Activated CD4-positive, alpha-beta T cell treated with anti-CD3 and anti-CD28 coated beads, Interleukin-2, Interleukin-4, amounts not matched to agents 100 ng/mL and 50 ng/mL, durations not matched to agents 16 hours and 8 hours (primary cell): ENCODE measurements at regions not wholly inside any gene's neighbourhood (a gene's known extent, or its start where the extent isn't known, plus 50 kb on each side); places are given as distances from the start of the nearest gene placed in this dataset.
"Not testable (repeated sequence)": the region's sequence is repeated elsewhere in the genome, so short reads cannot be mapped to it uniquely, and the experiment has no call there.

Experiments
- DNase-seq: peaks from one replicate; pipeline ENCODE4 v3.0.0-alpha.2; 2020; ENCODE audit warnings: low spot score

DNA sequence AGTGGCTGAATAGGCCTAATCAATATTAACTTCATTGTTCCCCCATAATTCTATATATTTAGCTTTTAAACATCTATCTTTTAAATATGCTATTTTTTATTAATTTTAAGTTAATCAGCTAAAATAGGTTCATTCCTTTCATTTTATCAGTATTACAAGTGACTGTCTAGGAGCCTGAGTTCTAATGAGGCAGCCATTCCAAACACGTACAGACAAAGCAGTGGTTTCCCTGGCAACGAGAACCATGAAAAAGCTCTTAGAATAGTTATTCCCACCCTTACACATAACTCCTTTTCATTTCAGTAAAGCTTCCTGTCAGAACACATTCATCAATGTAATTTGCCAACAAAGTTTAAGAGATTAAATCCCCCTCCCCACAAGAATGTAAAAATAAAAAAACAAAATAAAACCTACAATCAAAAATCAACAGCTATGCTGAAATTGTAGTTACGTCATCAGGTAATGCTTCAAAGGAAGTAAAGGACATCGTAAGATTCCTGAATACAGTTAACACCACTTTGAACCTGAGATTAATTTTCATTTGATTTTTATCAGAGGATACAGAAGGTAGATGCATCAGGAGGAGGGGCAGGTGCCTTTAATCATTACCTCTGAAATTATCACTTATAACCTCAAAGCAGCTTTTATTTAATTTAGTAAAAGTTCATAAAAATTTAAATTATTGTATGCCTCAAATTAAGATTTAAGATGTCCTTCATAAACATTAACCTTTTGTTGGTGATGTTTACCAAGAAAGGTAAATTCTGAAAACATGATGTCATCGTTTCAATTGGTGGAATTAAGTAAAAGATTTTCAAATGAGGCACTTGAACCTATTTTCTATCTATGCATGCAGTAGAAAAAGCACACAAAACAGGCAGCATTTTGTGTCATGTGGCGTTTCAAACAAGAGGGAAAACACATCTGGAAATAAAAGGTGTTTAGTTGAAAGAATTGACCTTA lies 967.2 kb upstream of the FOXG1 start:
- DNase-seq, result not testable (repeated sequence)

- not testable (repeated sequence) for DNase-seq
Observed at GRCh38 chr14:27817746-27818430, 948.7 kb upstream of the FOXG1 start.

- DNase-seq, result not testable (repeated sequence)
Observed at GRCh38 chr14:27826149-27826548, 940.4 kb upstream of the FOXG1 start.

- DNase-seq, result not testable (repeated sequence)
Observed at GRCh38 chr14:27831978-27832377, 934.6 kb upstream of the FOXG1 start.

DNA sequence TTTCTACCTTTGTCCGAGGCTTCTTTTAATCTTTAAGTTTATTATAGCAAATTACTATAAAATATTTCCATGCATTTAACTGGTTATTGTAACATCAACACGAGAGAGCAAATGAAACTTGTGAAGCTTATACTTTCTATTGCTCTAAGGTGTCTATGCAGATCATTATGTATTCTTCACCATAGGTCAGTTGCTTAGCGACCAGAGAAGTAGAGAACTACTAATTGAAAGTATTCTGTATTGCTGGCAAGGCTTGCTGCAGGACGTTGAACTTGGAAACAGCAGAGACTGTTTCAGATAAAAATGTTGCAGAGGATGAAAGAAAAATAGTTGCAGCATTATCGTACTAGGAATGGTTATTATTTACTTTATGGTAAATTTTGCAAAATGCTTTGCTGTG lies 933.6 kb upstream of the FOXG1 start:
- DNase-seq, result not testable (repeated sequence)

DNA sequence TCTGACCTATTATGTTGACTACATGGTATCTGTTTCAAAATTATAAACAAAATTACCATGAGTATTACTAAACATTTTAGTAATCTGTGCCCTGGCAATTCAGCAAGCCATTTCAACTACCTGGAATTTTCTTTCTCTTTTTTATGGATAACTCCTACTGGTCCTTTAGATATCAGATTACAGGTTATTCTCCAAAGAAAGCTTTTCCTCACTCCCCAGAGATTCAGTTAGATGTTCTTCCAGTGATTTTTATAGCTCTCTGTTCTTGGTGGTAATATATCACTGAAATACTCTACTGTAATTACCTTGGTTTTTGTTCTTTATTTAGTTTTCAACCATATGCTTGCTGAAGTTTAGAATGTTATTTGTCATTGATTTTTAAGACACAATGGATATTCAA lies 930.2 kb upstream of the FOXG1 start:
- no peak for DNase-seq

- DNase-seq, result no peak
Observed at GRCh38 chr14:27845241-27845850, 921.2 kb upstream of the FOXG1 start.

DNA sequence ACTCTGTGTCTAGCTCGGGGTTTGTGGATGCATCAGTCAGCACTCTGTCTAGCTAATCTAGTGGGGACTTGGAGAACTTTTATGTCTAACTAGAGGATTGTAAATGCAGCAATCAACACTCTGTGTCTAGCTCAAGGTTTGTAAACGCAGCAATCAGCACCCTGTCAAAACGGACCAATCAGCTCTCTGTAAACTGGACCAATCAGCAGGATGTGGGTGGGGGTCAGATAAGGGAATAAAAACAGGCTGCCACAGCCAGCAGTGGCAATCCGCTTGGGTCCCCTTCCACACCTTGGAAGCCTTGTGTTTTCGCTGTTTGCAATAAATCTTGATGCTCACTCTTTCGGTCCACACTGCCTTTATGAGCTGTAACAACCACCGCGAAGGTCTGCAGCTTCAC lies 920.7 kb upstream of the FOXG1 start:
- no peak for DNase-seq

DNA sequence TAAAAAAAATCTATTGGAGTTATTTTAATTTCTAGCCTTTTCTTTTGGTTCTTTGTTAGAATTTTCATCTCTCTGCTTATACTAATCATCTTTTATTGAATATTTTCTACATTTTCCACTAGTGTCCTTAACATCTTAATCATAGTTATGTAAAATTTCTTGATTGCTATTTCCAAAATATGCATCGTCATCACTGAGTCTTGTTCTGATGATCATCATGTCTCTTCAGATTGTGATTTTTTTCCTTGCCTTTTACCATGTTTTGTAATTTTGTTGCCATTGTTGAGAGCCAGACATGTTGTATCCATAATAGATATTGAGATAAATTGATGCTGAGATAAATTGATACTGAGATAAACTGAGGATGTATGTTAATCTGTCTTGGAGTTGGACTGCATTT lies 919.1 kb upstream of the FOXG1 start:
- DNase-seq, result not testable (repeated sequence)

DNA sequence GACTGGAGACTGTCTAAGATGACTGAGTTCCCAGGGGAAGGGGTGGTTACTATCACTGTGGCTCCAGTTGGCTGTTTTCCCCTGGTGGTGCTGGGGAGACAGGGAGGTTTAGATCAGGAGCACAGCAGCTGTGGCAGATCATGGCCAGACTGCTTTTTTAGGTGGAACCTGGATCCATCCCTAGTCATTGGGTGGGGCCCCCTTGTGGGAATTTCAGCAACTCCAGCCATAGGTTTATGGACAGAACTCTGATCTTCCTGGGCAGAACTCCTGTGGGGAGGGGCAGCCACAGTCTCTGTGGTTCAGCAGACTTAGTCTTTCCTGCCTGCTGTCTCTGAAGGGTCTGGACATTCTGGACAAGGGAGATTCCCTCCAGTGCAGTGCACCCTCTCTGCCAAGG lies 917.4 kb upstream of the FOXG1 start:
- DNase-seq, result not testable (repeated sequence)

- DNase-seq, result no peak
Observed at GRCh38 chr14:27862684-27863083, 903.9 kb upstream of the FOXG1 start.

GRCh38 chr14:27863166-27863565 lies 903.4 kb upstream of the FOXG1 start:
- no peak for DNase-seq

DNA sequence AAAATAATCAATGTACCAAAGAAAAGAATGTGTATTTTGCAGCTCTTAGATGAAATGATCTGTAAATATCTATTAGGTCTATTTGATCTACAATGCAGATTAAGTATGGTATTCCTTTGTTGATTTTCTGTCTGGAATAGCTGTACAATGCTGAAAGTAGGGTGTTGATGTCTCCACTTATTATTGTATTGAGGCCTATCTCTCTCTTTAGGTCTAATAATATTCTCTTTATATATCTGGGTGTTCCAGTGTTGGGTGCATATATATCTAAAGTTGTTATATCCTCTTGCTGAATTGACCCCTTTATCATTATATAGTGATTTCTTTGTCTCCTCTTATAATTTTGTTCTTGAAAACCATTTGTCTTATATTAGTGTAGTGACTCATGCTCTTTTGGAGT lies 885.5 kb upstream of the FOXG1 start:
- DNase-seq, result no peak

- no peak for DNase-seq
Observed at GRCh38 chr14:27881646-27882045, 884.9 kb upstream of the FOXG1 start.

GRCh38 chr14:27886256-27886655 lies 880.3 kb upstream of the FOXG1 start:
- no peak for DNase-seq

DNA sequence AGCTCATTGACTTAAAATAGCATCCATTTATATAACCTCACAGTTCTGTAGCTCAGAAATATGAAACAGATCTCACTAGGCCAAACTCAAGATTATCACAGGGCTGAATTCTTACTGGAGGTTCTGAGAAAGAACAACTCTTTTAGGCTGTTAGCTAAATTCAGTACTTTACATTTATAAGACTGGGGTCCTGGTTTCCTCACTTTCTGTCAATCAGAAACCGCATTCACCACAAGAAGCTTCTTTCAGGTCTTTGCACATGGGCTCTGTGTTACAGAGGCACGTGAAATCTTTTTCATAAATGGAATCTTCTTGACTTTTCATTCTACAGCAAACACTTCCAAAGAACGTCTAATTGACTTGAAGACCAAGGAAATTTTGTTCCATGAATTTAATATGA lies 876.3 kb upstream of the FOXG1 start:
- DNase-seq, result no peak

DNA sequence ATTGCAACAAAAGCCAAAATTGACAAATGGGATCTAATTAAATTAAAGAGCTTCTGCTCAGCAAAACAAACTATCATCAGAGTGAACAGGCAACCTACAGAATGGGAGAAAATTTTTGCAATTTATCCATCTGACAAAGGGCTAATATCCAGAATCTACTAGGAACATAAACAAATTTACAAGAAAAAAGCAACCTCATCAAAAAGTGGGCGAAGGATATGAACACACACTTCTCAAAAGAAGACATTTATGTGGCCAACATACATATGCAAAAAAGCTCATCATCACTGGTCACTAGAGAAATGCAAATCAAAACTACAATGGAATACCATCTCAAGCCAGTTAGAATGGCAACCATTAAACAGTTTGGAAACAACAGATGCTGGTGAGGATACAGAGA lies 858.1 kb upstream of the FOXG1 start:
- DNase-seq, result not testable (repeated sequence)

DNA sequence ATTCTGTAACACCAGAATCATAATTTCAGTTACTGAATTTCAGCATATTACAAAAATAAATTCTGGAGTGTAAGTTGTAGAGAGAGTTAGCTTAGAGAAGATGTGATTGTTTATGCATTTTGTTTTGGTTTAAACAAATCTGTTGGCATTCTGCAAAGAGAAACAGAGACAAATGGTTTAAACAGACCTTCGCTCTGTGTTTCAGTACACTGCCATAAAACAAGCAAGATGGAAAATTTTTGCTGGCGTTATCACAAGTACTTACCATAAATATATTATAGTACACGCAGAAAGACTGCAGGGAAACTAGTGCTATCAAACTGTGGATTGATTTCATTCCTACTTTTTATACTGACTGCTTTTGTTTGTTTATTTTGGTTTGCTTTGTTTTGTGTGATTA lies 850.3 kb upstream of the FOXG1 start:
- DNase-seq, result no peak

DNA sequence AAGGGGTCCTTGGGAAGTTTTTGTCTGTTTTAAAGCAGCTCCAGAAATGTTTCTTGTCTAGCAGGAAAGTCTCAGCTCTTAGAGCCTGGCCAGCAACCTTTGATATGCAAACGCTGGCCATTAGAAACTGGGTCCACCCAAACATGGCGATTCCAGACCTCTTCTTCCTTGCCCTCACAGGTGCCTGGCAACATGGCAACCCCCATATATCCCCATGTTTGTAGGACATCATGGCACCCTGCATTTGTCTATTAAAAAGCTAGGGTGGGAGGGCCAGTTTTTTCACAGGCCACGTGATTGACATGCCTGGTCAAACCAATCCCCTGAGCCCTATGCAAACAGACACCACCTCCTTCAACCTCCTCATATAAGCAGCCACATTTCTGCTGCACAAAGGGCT lies 848.7 kb upstream of the FOXG1 start:
- DNase-seq, result no peak

- no peak for DNase-seq
Observed at GRCh38 chr14:27927519-27927918, 839.1 kb upstream of the FOXG1 start.

DNA sequence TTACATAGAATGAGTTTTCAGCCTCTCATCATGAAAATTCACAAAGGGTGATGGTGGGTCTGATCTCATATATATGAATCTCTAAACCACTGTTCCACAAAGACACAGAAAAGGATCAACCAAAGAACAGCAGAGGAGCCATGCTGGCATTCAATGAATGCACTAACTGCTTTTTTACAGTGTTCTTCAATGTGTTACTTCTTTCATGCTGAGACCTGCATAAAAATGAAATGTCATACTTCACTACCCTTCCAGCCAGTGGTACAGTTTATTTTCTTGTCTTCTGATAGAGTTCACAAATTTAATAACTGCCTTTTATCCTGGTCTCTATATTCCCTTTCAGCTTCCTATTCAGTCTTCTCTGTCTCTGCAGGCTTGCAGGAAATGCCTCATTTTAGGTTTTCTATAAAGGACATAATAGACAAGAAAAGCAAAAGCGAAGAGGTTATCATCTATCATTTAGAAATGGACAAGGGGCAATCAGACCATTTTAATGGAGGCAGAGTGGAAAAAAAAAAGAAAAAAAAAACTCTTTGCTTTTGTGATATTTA lies 836.7 kb upstream of the FOXG1 start:
- no peak for DNase-seq

DNA sequence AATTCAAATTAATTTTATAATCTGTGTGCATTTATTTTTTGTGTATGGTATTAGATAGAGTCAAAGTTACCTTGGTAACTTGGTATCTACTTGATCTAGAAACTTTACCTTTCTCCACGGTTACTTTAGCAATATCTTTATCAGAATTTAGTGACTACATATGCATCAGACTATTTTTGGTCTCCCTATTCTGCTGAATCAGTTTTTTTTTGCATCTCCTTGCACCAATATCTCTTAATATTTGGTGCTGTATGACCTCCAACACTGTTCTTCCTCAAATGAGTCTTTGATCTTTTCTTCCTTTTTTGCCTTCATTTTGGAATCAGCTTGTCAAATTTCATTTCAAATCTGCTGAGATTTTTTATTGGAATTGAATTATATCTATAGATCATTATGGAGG lies 828.2 kb upstream of the FOXG1 start:
- no peak for DNase-seq

GRCh38 chr14:27945512-27945911 lies 821.1 kb upstream of the FOXG1 start:
- DNase-seq, result no peak
